ENCODE measurements at regions not wholly inside any gene's neighbourhood (a gene's known extent, or its start where the extent isn't known, plus 50 kb on each side); places are given as distances from the start of the nearest gene placed in this dataset.

GRCh38 chrX:148309413-148309812 lies 191.0 kb upstream of the AFF2 start:
- TF ChIP-seq CTCF (IDR thresholded peaks at IDR 0.05; ENCODE audit: poor library complexity, severe bottlenecking) (no peak), EZH2 (IDR thresholded peaks at IDR 0.05; ENCODE audit: borderline replicate concordance, insufficient read depth, low read length, poor library complexity, severe bottlenecking) (no peak), TAF1 (IDR thresholded peaks at IDR 0.05; ENCODE audit: low read depth) (no peak), RAD21 (conservative IDR thresholded peaks at IDR 0.05) (no peak)

All from neural cell (in vitro differentiated cells).